Panc1 (cell line): ENCODE measurements at regions not wholly inside any gene's neighbourhood (a gene's known extent, or its start where the extent isn't known, plus 50 kb on each side); places are given as distances from the start of the nearest gene placed in this dataset.

ENCODE experiments used
- ATAC-seq: fragments of 200-7000 bp; cut with Tn5 transposase; 2 replicates; pipeline ENCODE4 v1.9.1; 2020; ENCODE audit warnings: mild to moderate bottlenecking, moderate library complexity
- BruUV-seq: library from RNA; stranded (reverse); fragments of 400-500 nt; replicated peaks from 2 replicates; lab custom pipeline; 2021; lab: Mats Ljungman, UMichigan
- CTCF ChIA-PET: fragments of 300-600 bp; sonication (Branson Sonifier 250); formaldehyde crosslinking; loops from one replicate; lab custom pipeline; 2022; ENCODE audit warnings: antibody characterized with exemption; lab: Charles Lee
- POLR2A ChIA-PET: fragments of 300-600 bp; sonication (Branson Sonifier 250); formaldehyde crosslinking; loops from one replicate; lab custom pipeline; 2022; ENCODE audit warnings: antibody characterized with exemption; lab: Charles Lee
- DNase-seq: peaks from one replicate; pipeline ENCODE4 v3.0.0-alpha.2; 2010; ENCODE audit warnings: low read depth, low spot score
- H3K27ac ChIP-seq: 2 replicates; pipeline ENCODE4 v1.5.1; 2011; ENCODE audit warnings: mild to moderate bottlenecking, low read length, inconsistent platforms
- H3K27me3 ChIP-seq: fragments of 200-500 bp; sonication (Bioruptor generic); 2 replicates; pipeline ENCODE4 v1.6.0; 2014; ENCODE audit warnings: low read length, inconsistent platforms; ENCODE audit not compliant: control insufficient read depth, insufficient read depth
- H3K36me3 ChIP-seq: fragments of 200-500 bp; sonication (Bioruptor generic); 2 replicates; pipeline ENCODE4 v1.5.1; 2014; ENCODE audit warnings: inconsistent platforms, mild to moderate bottlenecking, low read length, moderate library complexity; ENCODE audit not compliant: control insufficient read depth, insufficient read depth
- H3K4me1 ChIP-seq: 2 replicates; pipeline ENCODE4 v1.5.1; 2011; ENCODE audit warnings: inconsistent platforms, mild to moderate bottlenecking, low read length, moderate library complexity; ENCODE audit not compliant: control insufficient read depth, insufficient read depth
- H3K4me3 ChIP-seq, 2 experiments: 2 replicates each; pipeline ENCODE4 v1.5.1; 2011 to 2012; ENCODE audit warnings: low read depth in 2 of 2, low read length in 2 of 2, mild to moderate bottlenecking in 2 of 2, inconsistent platforms in 1 of 2, moderate library complexity in 1 of 2
- H3K9me3 ChIP-seq: fragments of 200-500 bp; sonication (Bioruptor generic); 2 replicates; pipeline ENCODE4 v1.5.1; 2014; ENCODE audit warnings: low read depth, mild to moderate bottlenecking, inconsistent platforms, low read length, moderate library complexity; ENCODE audit not compliant: control insufficient read depth, insufficient read depth
- POLR2AphosphoS5 ChIP-seq: IDR thresholded peaks from 2 replicates; pipeline ENCODE4 v1.6.1; 2012; ENCODE audit warnings: mild to moderate bottlenecking, low read depth, low read length, moderate library complexity
- SIN3A ChIP-seq: IDR thresholded peaks from 2 replicates; pipeline ENCODE4 v1.6.1; 2012; ENCODE audit warnings: low read depth, mild to moderate bottlenecking, low read length, moderate library complexity, borderline replicate concordance; ENCODE audit not compliant: insufficient read depth
- TCF7L2 ChIP-seq: IDR thresholded peaks from 2 replicates; pipeline ENCODE4 v1.6.1; 2011; ENCODE audit warnings: mild to moderate bottlenecking, low read depth, low read length, inconsistent platforms
- in situ Hi-C: cut with HindIII; loops from 2 replicates; pipeline ENCODE4 v1.10.0; 2016; ENCODE audit warnings: low sequenced_read_pairs, low pct_unique_long_range_greater_than_20kb
- intact Hi-C: fragments of 100-400 bp; cut with micrococcal nuclease; formaldehyde crosslinking; loops from one replicate; pipeline ENCODE4 v1.10.0; 2022; ENCODE audit not compliant: unreplicated experiment
- TF ChIP-seq, protein P1 (sequence below), 2 experiments: IDR thresholded peaks; 2 replicates each; pipeline ENCODE4 v1.6.1; 2011 to 2012; ENCODE audit warnings: low read depth in 2 of 2, control low read depth in 1 of 2, low read length in 1 of 2, mild to moderate bottlenecking in 1 of 2, moderate library complexity in 1 of 2; ENCODE audit not compliant: insufficient read depth in 1 of 2
- TF ChIP-seq, protein P2 (sequence below): fragments of 450-650 bp; IDR thresholded peaks from 2 replicates; pipeline ENCODE4 v1.5.1; 2017; ENCODE audit warnings: mild to moderate bottlenecking

DNA sequence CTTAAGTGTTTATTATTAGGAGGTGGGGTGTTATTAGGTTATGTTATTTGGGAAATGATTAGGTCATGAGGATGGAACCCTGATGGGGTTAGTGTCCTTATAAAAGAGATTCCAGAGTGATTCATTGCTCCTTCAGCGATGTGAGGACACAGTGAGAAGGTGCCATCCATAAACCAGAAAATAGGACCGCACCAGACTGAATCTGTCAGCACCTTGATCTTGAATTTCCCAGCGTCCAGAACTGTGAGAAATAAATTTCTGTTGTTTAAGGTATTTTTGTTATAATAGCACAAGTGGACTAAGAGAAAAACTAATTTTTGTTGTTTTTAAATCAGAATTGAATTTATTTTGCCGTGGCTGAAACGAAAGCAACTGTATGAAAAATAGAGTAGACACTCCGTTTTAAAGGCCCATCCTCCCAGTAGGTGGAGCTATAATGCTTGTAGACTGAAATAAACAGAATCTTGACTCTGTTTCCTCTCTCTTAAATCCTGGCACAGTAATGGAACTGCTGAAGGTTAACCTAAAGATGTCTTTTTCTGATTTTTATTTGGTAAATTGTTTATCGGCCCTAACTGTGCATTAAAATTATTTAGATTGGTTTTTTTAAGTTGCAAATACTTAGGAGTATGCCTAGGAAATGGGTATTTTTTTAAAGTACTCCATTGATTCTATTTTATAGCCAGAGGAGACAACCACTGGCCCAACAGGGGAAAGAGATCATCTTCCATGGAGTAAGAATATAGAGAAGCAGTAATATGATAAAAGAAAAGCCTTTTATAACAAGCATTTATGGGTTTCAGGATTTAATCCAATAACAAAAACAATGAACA is 133.2 kb upstream of the ADAMTS3 start:
- POLR2A ChIA-PET = no interaction called here
- Histone ChIP-seq H3K36me3 (no peaks in the 10 kb centered on the region), H3K4me1 (no peaks in the 10 kb centered on the region), H3K9me3 (no peaks in the 10 kb centered on the region), H3K27me3 (no peaks in the 10 kb centered on the region), H3K27ac (no peak overlapping the region), H3K4me3 (peak overlapping the region; percentile 2 to 24; a peak in 3 of 4 replicates)
- ATAC-seq = no peak
- in situ Hi-C loops (no loop called here), intact Hi-C loops (loop anchor here (1.0 to 10.0 kb wide), 2 partner anchors 197 to 319 kb away; no protein-coding TSS in a partner anchor)
- BruUV-seq = no TSS peak
- TF ChIP-seq, protein P1, sequence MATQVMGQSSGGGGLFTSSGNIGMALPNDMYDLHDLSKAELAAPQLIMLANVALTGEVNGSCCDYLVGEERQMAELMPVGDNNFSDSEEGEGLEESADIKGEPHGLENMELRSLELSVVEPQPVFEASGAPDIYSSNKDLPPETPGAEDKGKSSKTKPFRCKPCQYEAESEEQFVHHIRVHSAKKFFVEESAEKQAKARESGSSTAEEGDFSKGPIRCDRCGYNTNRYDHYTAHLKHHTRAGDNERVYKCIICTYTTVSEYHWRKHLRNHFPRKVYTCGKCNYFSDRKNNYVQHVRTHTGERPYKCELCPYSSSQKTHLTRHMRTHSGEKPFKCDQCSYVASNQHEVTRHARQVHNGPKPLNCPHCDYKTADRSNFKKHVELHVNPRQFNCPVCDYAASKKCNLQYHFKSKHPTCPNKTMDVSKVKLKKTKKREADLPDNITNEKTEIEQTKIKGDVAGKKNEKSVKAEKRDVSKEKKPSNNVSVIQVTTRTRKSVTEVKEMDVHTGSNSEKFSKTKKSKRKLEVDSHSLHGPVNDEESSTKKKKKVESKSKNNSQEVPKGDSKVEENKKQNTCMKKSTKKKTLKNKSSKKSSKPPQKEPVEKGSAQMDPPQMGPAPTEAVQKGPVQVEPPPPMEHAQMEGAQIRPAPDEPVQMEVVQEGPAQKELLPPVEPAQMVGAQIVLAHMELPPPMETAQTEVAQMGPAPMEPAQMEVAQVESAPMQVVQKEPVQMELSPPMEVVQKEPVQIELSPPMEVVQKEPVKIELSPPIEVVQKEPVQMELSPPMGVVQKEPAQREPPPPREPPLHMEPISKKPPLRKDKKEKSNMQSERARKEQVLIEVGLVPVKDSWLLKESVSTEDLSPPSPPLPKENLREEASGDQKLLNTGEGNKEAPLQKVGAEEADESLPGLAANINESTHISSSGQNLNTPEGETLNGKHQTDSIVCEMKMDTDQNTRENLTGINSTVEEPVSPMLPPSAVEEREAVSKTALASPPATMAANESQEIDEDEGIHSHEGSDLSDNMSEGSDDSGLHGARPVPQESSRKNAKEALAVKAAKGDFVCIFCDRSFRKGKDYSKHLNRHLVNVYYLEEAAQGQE (IDR thresholded peaks at IDR 0.05; ENCODE audit: insufficient read depth in 1 of 2, low read depth in 2 of 2, low read length in 1 of 2) = no peak
- TF ChIP-seq, protein P2, sequence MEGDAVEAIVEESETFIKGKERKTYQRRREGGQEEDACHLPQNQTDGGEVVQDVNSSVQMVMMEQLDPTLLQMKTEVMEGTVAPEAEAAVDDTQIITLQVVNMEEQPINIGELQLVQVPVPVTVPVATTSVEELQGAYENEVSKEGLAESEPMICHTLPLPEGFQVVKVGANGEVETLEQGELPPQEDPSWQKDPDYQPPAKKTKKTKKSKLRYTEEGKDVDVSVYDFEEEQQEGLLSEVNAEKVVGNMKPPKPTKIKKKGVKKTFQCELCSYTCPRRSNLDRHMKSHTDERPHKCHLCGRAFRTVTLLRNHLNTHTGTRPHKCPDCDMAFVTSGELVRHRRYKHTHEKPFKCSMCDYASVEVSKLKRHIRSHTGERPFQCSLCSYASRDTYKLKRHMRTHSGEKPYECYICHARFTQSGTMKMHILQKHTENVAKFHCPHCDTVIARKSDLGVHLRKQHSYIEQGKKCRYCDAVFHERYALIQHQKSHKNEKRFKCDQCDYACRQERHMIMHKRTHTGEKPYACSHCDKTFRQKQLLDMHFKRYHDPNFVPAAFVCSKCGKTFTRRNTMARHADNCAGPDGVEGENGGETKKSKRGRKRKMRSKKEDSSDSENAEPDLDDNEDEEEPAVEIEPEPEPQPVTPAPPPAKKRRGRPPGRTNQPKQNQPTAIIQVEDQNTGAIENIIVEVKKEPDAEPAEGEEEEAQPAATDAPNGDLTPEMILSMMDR = peak; percentile 54; the same call in 1 of the 2 replicates
- peak; percentile 7 for DNase-seq
- CTCF ChIA-PET = no interaction called here

DNA sequence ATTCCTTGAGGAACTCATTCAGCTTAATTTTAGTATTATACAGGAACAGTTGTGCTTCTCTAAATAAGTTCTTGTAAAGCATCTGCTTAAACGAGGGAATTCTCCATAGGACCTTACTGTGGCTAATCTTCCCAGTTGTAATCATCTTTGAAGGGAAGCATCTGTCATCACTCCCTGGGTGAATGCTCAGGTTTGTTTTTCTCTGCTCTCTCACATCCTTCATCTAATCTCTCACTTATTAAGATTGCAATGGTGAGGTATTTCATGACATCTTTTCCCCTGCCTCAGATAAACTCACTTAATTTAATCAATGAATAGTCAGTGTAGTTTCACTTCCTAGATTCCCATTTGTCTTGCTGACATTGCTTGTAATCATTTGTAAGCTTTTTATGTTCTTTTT is 121.8 kb upstream of the ADAMTS3 start:
- intact Hi-C loops = no loop called here
- BruUV-seq = no TSS peak
- no peak for ATAC-seq
- DNase-seq = no peak
- no peaks in the 10 kb centered on the region for H3K9me3 ChIP-seq
- no peak overlapping the region for H3K4me3 ChIP-seq
- ChIA-PET POLR2A (no interaction called here), CTCF (no interaction called here)
- no peaks in the 10 kb centered on the region for H3K4me1 ChIP-seq
- H3K27me3 ChIP-seq = no peaks in the 10 kb centered on the region
- no peaks in the 10 kb centered on the region for H3K36me3 ChIP-seq
- TF ChIP-seq, protein P1 (IDR thresholded peaks at IDR 0.05; ENCODE audit: insufficient read depth in 1 of 2, low read depth in 2 of 2, low read length in 1 of 2) = no peak
- TF ChIP-seq POLR2AphosphoS5 (no peak), SIN3A (no peak), TCF7L2 (no peak)
- TF ChIP-seq, protein P2 = no peak
- in situ Hi-C loops = no loop called here
- no peak overlapping the region for H3K27ac ChIP-seq
